ENCODE measurements at regions not wholly inside any gene's neighbourhood (a gene's known extent, or its start where the extent isn't known, plus 50 kb on each side); places are given as distances from the start of the nearest gene placed in this dataset.

DNA sequence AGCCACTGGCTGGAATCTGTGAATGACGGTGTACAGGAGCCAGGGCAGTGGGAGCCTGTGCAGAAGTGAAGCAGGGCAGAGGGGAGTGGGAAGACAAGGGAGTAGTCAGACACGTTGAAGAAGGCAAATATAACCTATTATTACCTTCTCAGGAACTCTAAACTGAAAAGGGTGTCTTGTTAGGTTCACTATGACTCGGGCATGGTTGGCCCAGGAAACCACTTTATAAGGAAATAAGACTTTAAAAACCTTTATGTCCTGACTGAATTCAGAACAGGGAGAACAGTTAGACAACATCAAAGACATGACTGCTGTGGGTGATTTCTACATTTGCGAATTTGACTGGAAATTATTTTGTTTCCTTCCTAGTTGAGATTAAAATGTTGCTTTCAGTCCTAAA, 107.5 kb downstream of the ACER2 start:
- Histone ChIP-seq H3K9me3 (no peaks in the 10 kb centered on the region), H3K27ac (no peak overlapping the region), H3K4me1 (replicated peaks) (no peaks in the 10 kb centered on the region), H3K36me3 (no peaks in the 10 kb centered on the region), H3K4me3 (no peak overlapping the region), H3K27me3 (replicated peaks; ENCODE audit: insufficient read depth) (no peaks in the 10 kb centered on the region)
- no peak for DNase-seq (ENCODE audit: low spot score)
- 72% methylated on average over 4 of the region's 4 CpGs for WGBS
- TF ChIP-seq POLR2AphosphoS5 (IDR thresholded peaks at IDR 0.05) (no peak), CTCF (IDR thresholded peaks at IDR 0.05) (no peak), POLR2A (IDR thresholded peaks at IDR 0.05) (no peak)
- intact Hi-C loops (cut with DNase I), result no loop called here

DNA sequence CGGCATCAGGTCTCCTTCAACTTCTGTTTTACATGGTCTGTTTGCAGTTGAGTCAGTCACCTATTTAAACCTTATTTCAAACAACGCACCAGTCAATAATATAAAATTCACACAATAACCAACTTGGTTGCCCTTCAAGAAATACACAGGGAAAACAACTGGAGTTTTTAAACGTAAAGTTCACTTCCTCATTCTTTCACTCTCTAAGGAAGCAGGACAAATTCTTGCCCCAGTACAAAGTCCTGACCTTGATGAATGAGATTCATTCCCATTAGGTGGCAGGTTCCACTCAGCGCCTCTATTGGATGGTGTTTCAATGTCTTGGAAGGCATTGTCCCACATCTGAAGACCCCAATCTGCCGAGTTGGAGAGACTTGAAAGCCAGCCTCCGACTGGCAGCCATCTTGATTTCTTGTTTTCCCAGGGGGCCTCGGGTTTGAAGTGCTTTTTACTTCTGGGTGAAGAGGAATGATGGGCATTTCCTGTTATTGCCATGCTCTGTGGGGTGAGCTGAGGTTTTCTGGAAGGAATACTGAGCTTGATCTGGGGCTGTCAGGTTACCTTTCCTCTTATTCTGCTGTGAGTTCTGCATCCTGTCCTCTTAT, 105.0 kb downstream of the ACER2 start:
- Histone ChIP-seq H3K27me3 (replicated peaks; ENCODE audit: insufficient read depth) (no peaks in the 10 kb centered on the region), H3K4me1 (replicated peaks) (no peaks in the 10 kb centered on the region), H3K4me3 (no peak overlapping the region), H3K27ac (no peak overlapping the region), H3K36me3 (no peaks in the 10 kb centered on the region), H3K9me3 (no peaks in the 10 kb centered on the region)
- WGBS, result 71% methylated on average over 7 of the region's 7 CpGs
- intact Hi-C loops (cut with DNase I), result no loop called here
- DNase-seq (ENCODE audit: low spot score), result no peak
- TF ChIP-seq POLR2A (IDR thresholded peaks at IDR 0.05) (no peak), POLR2AphosphoS5 (IDR thresholded peaks at IDR 0.05) (no peak), CTCF (IDR thresholded peaks at IDR 0.05) (no peak)

- H3K4me3 ChIP-seq, result no peak overlapping the region
- no peaks in the 10 kb centered on the region for H3K27me3 ChIP-seq (replicated peaks; ENCODE audit: insufficient read depth)
- no peaks in the 10 kb centered on the region for H3K36me3 ChIP-seq
- no peaks in the 10 kb centered on the region for H3K9me3 ChIP-seq
- no peak for DNase-seq (ENCODE audit: low spot score)
- no peak for TF ChIP-seq POLR2A (IDR thresholded peaks at IDR 0.05)
- no peak for TF ChIP-seq POLR2AphosphoS5 (IDR thresholded peaks at IDR 0.05)
- TF ChIP-seq CTCF (IDR thresholded peaks at IDR 0.05), result no peak
- WGBS, result 50% methylated on average over 7 of the region's 7 CpGs
- no peak overlapping the region for H3K27ac ChIP-seq
- intact Hi-C loops (cut with DNase I), result no loop called here
- no peaks in the 10 kb centered on the region for H3K4me1 ChIP-seq (replicated peaks)
These were observed 103.5 kb downstream of the ACER2 start for GRCh38 chr9:19512103-19512832.

- no peak overlapping the region for H3K27ac ChIP-seq
- TF ChIP-seq POLR2A (IDR thresholded peaks at IDR 0.05), result no peak
- TF ChIP-seq POLR2AphosphoS5 (IDR thresholded peaks at IDR 0.05), result no peak
- no peak for TF ChIP-seq CTCF (IDR thresholded peaks at IDR 0.05)
- H3K4me3 ChIP-seq, result no peak overlapping the region
- no peak for DNase-seq (ENCODE audit: low spot score)
- H3K36me3 ChIP-seq, result no peaks in the 10 kb centered on the region
- no peaks in the 10 kb centered on the region for H3K27me3 ChIP-seq (replicated peaks; ENCODE audit: insufficient read depth)
- no peaks in the 10 kb centered on the region for H3K4me1 ChIP-seq (replicated peaks)
- 79% methylated on average over 3 of the region's 3 CpGs for WGBS
- intact Hi-C loops (cut with DNase I), result no loop called here
- H3K9me3 ChIP-seq, result no peaks in the 10 kb centered on the region
These were observed 102.9 kb downstream of the ACER2 start for GRCh38 chr9:19511694-19512093.

DNA sequence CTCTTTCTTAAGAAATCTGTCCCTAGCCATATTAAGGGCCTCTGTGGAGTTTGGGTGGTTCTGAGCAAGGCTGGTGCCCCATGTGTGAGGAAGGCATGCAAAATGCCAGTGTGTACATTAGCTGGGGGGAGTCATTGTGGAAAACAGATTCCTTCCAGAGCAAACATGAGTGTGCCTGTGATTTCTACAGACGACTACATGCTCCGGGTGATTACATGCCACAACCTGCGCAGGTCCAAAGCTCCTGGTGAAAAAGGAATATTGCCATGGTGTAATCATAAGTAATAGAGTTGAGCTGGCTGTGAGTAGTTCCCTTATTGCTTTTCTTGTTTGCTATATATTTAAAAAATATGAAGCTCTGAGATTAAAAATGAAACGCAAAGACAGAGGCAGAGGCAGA, 102.1 kb downstream of the ACER2 start:
- Histone ChIP-seq H3K4me3 (no peak overlapping the region), H3K27ac (no peak overlapping the region), H3K4me1 (replicated peaks) (no peaks in the 10 kb centered on the region), H3K27me3 (replicated peaks; ENCODE audit: insufficient read depth) (no peaks in the 10 kb centered on the region), H3K9me3 (no peaks in the 10 kb centered on the region), H3K36me3 (no peaks in the 10 kb centered on the region)
- WGBS, result 61% methylated on average over 4 of the region's 4 CpGs
- TF ChIP-seq POLR2AphosphoS5 (IDR thresholded peaks at IDR 0.05) (no peak), POLR2A (IDR thresholded peaks at IDR 0.05) (no peak), CTCF (IDR thresholded peaks at IDR 0.05) (no peak)
- intact Hi-C loops (cut with DNase I), result no loop called here
- DNase-seq (ENCODE audit: low spot score), result no peak

Measured in prostate gland (tissue), 2 donors.